Skeletal muscle tissue (tissue), 4 donors: ENCODE measurements at regions not wholly inside any gene's neighbourhood (a gene's known extent, or its start where the extent isn't known, plus 50 kb on each side); places are given as distances from the start of the nearest gene placed in this dataset. TPM values are rescaled to one million over a fixed set of nuclear protein-coding genes. Genes with fewer than 3 reads are reported as not detected.

Source experiments
- H3K27ac ChIP-seq: one replicate; pipeline ENCODE4 v1.7.0; 2013; ENCODE audit warnings: mild to moderate bottlenecking, low read depth, low read length, inconsistent platforms
- H3K27me3 ChIP-seq, 3 donors: one replicate each; pipeline ENCODE4 v1.7.0; 2013; ENCODE audit warnings: low read length in 3 of 3; ENCODE audit not compliant: control insufficient read depth in 3 of 3, insufficient read depth in 3 of 3
- H3K36me3 ChIP-seq, 3 donors: one replicate each; pipeline ENCODE4 v1.7.0; 2013; ENCODE audit warnings: low read length in 3 of 3; ENCODE audit not compliant: control insufficient read depth in 3 of 3, insufficient read depth in 3 of 3
- H3K4me1 ChIP-seq, 3 donors: one replicate each; pipeline ENCODE4 v1.7.0; 2013; ENCODE audit warnings: low read length in 3 of 3, mild to moderate bottlenecking in 3 of 3; ENCODE audit not compliant: control insufficient read depth in 3 of 3, insufficient read depth in 3 of 3
- H3K4me3 ChIP-seq, 3 donors: one replicate each; pipeline ENCODE4 v1.7.0; 2013; ENCODE audit warnings: low read length in 3 of 3
- H3K9ac ChIP-seq, 3 donors: one replicate each; pipeline ENCODE4 v1.7.0; 2013; ENCODE audit warnings: low read length in 3 of 3, mild to moderate bottlenecking in 3 of 3, moderate library complexity in 2 of 3, low read depth in 1 of 3
- H3K9me3 ChIP-seq, 3 donors: one replicate each; pipeline ENCODE4 v1.7.0; 2013; ENCODE audit warnings: low read length in 3 of 3; ENCODE audit not compliant: control insufficient read depth in 3 of 3
- small RNA-seq: library from RNA; depleted of rRNA; stranded (forward); fragments of <200 nt; gene quantifications from one replicate; pipeline ENCODE3, GENCODE V24; 2014
- donor health status: Osteomylitis.

GRCh38 chr20:51860111-51860882 is 58.0 kb upstream of the SALL4 start:
- Histone ChIP-seq H3K9me3 (no peaks in the 10 kb centered on the region), H3K27ac (no peak overlapping the region), H3K27me3 (peaks cover 0 to 5% (median 0%) of the 10 kb centered on the region in 3 donors), H3K36me3 (no peaks in the 10 kb centered on the region), H3K4me1 (no peaks in the 10 kb centered on the region), H3K9ac (no peak overlapping the region), H3K4me3 (no peak overlapping the region)

GRCh38 chr20:51856432-51856831 is 54.1 kb upstream of the SALL4 start:
- H3K36me3 ChIP-seq, result no peaks in the 10 kb centered on the region
- no peak overlapping the region for H3K4me3 ChIP-seq
- no peak overlapping the region for H3K9ac ChIP-seq
- H3K4me1 ChIP-seq, result no peaks in the 10 kb centered on the region
- peaks cover 0 to 2% (median 0%) of the 10 kb centered on the region in 3 donors for H3K27me3 ChIP-seq
- no peak overlapping the region for H3K27ac ChIP-seq
- H3K9me3 ChIP-seq, result no peaks in the 10 kb centered on the region

- Histone ChIP-seq H3K36me3 (no peaks in the 10 kb centered on the region), H3K9ac (no peak overlapping the region), H3K27me3 (peaks cover 0 to 2% (median 0%) of the 10 kb centered on the region in 3 donors), H3K4me3 (no peak overlapping the region), H3K4me1 (no peaks in the 10 kb centered on the region), H3K27ac (no peak overlapping the region), H3K9me3 (no peaks in the 10 kb centered on the region)
These were observed 52.6 kb upstream of the SALL4 start for GRCh38 chr20:51854921-51855320.

Small RNAs in the stretch of these regions (small RNA-seq; reads per million reads assigned to genes)
- not detected for gene RNU6-347P
- gene RNU7-6P, result not detected
